Right cardiac atrium (tissue), 5 donors: ENCODE measurements at regions not wholly inside any gene's neighbourhood (a gene's known extent, or its start where the extent isn't known, plus 50 kb on each side); places are given as distances from the start of the nearest gene placed in this dataset.

Source experiments
- ATAC-seq, 2 donors: fragments of 200-7000 bp; cut with Tn5 transposase; one replicate each; pipeline versions ENCODE4 v1.8.0 to v1.9.1; 2020; ENCODE audit warnings: moderate library complexity in 2 of 2, mild to moderate bottlenecking in 1 of 2
- DNase-seq, 3 donors: peaks; one replicate each; pipeline ENCODE4 v3.0.0-alpha.2; 2020
- H3K27ac ChIP-seq: one replicate; pipeline ENCODE4 v1.5.1; 2013; ENCODE audit warnings: mild to moderate bottlenecking, low read length, control low read depth, moderate library complexity
- H3K27me3 ChIP-seq: one replicate; pipeline ENCODE4 v1.6.1; 2013; ENCODE audit not compliant: control insufficient read depth, insufficient read depth
- H3K4me1 ChIP-seq: one replicate; pipeline ENCODE4 v1.6.1; 2013; ENCODE audit warnings: low read length; ENCODE audit not compliant: control insufficient read depth, insufficient read depth
- H3K4me3 ChIP-seq: one replicate; pipeline ENCODE4 v1.5.1; 2013; ENCODE audit warnings: low read length, control low read depth
- H3K9me3 ChIP-seq: one replicate; pipeline ENCODE4 v1.6.1; 2013; ENCODE audit warnings: low read length; ENCODE audit not compliant: control insufficient read depth
- WGBS: extraction: QIAGEN DNeasy Blood & Tissue Kit; methylation state at CpG from one replicate; pipeline ENCODE4 v1.1.7; 2013; 5-methylcytosine and 5-hydroxymethylcytosine counted together
- intact Hi-C, 4 donors: fragments of 100-400 bp; cut with DNase I; formaldehyde crosslinking; loops; one replicate each; pipeline versions ENCODE4 v1.11.0 to v1.14.0; 2022 to 2023
- donor health status: healthy with polysubstance abuse.
- donor health status: DM: no; HTN: yes; CAD: no.
- donor health status: DM: no; HTN: no; CAD: no.
- donor health status: DM: no; HTN: yes; CAD: no; lungs with severe emphysema.
- donor health status: DM: yes; HTN: yes; CAD: no.

- WGBS, result 67% methylated on average over 1 of the region's 1 CpG
- Histone ChIP-seq H3K4me1 (no peaks in the 10 kb centered on the region), H3K27ac (no peak overlapping the region), H3K27me3 (no peaks in the 10 kb centered on the region), H3K4me3 (no peak overlapping the region), H3K9me3 (no peaks in the 10 kb centered on the region)
- ATAC-seq, result no peak
- intact Hi-C loops, result no loop called here
- DNase-seq, result no peak
Measured at GRCh38 chr3:180469149-180469548, 132.8 kb upstream of the TTC14 start.

GRCh38 chr3:180478695-180479094 is 123.3 kb upstream of the TTC14 start:
- Histone ChIP-seq H3K4me3 (no peak overlapping the region), H3K27me3 (no peaks in the 10 kb centered on the region), H3K27ac (no peak overlapping the region), H3K4me1 (no peaks in the 10 kb centered on the region), H3K9me3 (no peaks in the 10 kb centered on the region)
- DNase-seq (no peak), ATAC-seq (no peak)
- WGBS, result 79% methylated on average over 5 of the region's 5 CpGs
- intact Hi-C loops, result no loop called here

- H3K9me3 ChIP-seq, result no peaks in the 10 kb centered on the region
- H3K4me1 ChIP-seq, result no peaks in the 10 kb centered on the region
- H3K27ac ChIP-seq, result no peak overlapping the region
- no peaks in the 10 kb centered on the region for H3K27me3 ChIP-seq
- ATAC-seq, result no peak
- H3K4me3 ChIP-seq, result no peak overlapping the region
- intact Hi-C loops, result no loop called here
- no peak for DNase-seq
- 82% methylated on average over 1 of the region's 1 CpG for WGBS
Measured at GRCh38 chr3:180492047-180492446, 109.9 kb upstream of the TTC14 start.

GRCh38 chr3:180496995-180497394 is 105.0 kb upstream of the TTC14 start:
- ATAC-seq (no peak), DNase-seq (no peak)
- Histone ChIP-seq H3K4me3 (no peak overlapping the region), H3K4me1 (no peaks in the 10 kb centered on the region), H3K9me3 (no peaks in the 10 kb centered on the region), H3K27me3 (no peaks in the 10 kb centered on the region), H3K27ac (no peak overlapping the region)
- intact Hi-C loops, result no loop called here
- WGBS, result 57% methylated on average over 3 of the region's 3 CpGs

- DNase-seq, result no peak
- no peak for ATAC-seq
Measured at GRCh38 chr3:180516368-180516767, 85.6 kb upstream of the TTC14 start.

GRCh38 chr3:180523040-180523439 is 78.9 kb upstream of the TTC14 start:
- no peak for ATAC-seq
- Histone ChIP-seq H3K4me1 (no peaks in the 10 kb centered on the region), H3K27me3 (no peaks in the 10 kb centered on the region), H3K27ac (no peak overlapping the region), H3K4me3 (no peak overlapping the region), H3K9me3 (no peaks in the 10 kb centered on the region)
- intact Hi-C loops, result no loop called here
- 79% methylated on average over 3 of the region's 3 CpGs for WGBS
- DNase-seq, result no peak

More at GRCh38 chr3:180516368-180516767, 85.6 kb upstream of the TTC14 start:
- Histone ChIP-seq H3K27me3 (no peaks in the 10 kb centered on the region), H3K4me1 (no peaks in the 10 kb centered on the region), H3K4me3 (no peak overlapping the region), H3K9me3 (no peaks in the 10 kb centered on the region), H3K27ac (no peak overlapping the region)
- intact Hi-C loops, result no loop called here
- WGBS, result 84% methylated on average over 2 of the region's 2 CpGs

- Histone ChIP-seq H3K4me3 (no peak overlapping the region), H3K9me3 (no peaks in the 10 kb centered on the region), H3K27me3 (no peaks in the 10 kb centered on the region), H3K27ac (no peak overlapping the region), H3K4me1 (no peaks in the 10 kb centered on the region)
- WGBS, result 85% methylated on average over 1 of the region's 1 CpG
- DNase-seq, result no peak
- intact Hi-C loops, result no loop called here
- no peak for ATAC-seq
Measured at GRCh38 chr3:180528843-180529242, 73.1 kb upstream of the TTC14 start.

- H3K27me3 ChIP-seq, result no peaks in the 10 kb centered on the region
- intact Hi-C loops, result no loop called here
- no peaks in the 10 kb centered on the region for H3K9me3 ChIP-seq
- no peak overlapping the region for H3K27ac ChIP-seq
- 71% methylated on average over 5 of the region's 5 CpGs for WGBS
- no peak overlapping the region for H3K4me3 ChIP-seq
- DNase-seq (no peak), ATAC-seq (no peak)
- H3K4me1 ChIP-seq, result no peaks in the 10 kb centered on the region
Measured at GRCh38 chr3:180529778-180530177, 72.2 kb upstream of the TTC14 start.

- DNase-seq (no peak), ATAC-seq (no peak)
- H3K4me1 ChIP-seq, result no peaks in the 10 kb centered on the region
- intact Hi-C loops, result no loop called here
- H3K4me3 ChIP-seq, result no peak overlapping the region
- H3K27me3 ChIP-seq, result no peaks in the 10 kb centered on the region
- no peak overlapping the region for H3K27ac ChIP-seq
- H3K9me3 ChIP-seq, result no peaks in the 10 kb centered on the region
Measured at GRCh38 chr3:180530276-180530675, 71.7 kb upstream of the TTC14 start.

- intact Hi-C loops, result no loop called here
- no peaks in the 10 kb centered on the region for H3K27me3 ChIP-seq
- no peak overlapping the region for H3K4me3 ChIP-seq
- no peaks in the 10 kb centered on the region for H3K4me1 ChIP-seq
- peak in 1 of 3 donors; percentile 32 for DNase-seq
- no peaks in the 10 kb centered on the region for H3K9me3 ChIP-seq
- WGBS, result 76% methylated on average over 10 of the region's 10 CpGs
- no peak overlapping the region for H3K27ac ChIP-seq
- ATAC-seq, result no peak
Measured at GRCh38 chr3:180531303-180532278, 70.4 kb upstream of the TTC14 start.

- Histone ChIP-seq H3K27ac (no peak overlapping the region), H3K4me3 (no peak overlapping the region), H3K9me3 (no peaks in the 10 kb centered on the region), H3K4me1 (no peaks in the 10 kb centered on the region), H3K27me3 (no peaks in the 10 kb centered on the region)
- WGBS, result 74% methylated on average over 2 of the region's 2 CpGs
- ATAC-seq (no peak), DNase-seq (no peak)
- intact Hi-C loops, result no loop called here
Measured at GRCh38 chr3:180534828-180535227, 67.1 kb upstream of the TTC14 start.
